CD4-positive, CD25-positive, alpha-beta regulatory T cell (primary cell): ENCODE measurements at regions not wholly inside any gene's neighbourhood (a gene's known extent, or its start where the extent isn't known, plus 50 kb on each side); places are given as distances from the start of the nearest gene placed in this dataset.

Experiments used
- ATAC-seq, 2 donors: fragments of 150-1000 bp; cut with Tn5 transposase; one replicate each; pipeline ENCODE4 v1.10.0; 2021; ENCODE audit warnings: low read depth in 2 of 2, moderate number of reproducible peaks in 2 of 2, moderate library complexity in 1 of 2
- DNase-seq, 3 donors: peaks; one replicate each; pipeline versions ENCODE4 v3.0.0 to v3.0.0-alpha.2; 2012 to 2022; ENCODE audit warnings: mixed read lengths in 1 of 3
- H3K27ac ChIP-seq: one replicate; pipeline ENCODE4 v1.7.0; 2013; ENCODE audit warnings: mild to moderate bottlenecking, low read length; ENCODE audit not compliant: insufficient read depth, poor library complexity, severe bottlenecking
- H3K27me3 ChIP-seq: one replicate; pipeline ENCODE4 v1.7.0; 2013; ENCODE audit warnings: low read length; ENCODE audit not compliant: control insufficient read depth, insufficient read depth
- H3K36me3 ChIP-seq: one replicate; pipeline ENCODE4 v1.7.0; 2013; ENCODE audit warnings: mild to moderate bottlenecking, low read length, moderate library complexity; ENCODE audit not compliant: control insufficient read depth, insufficient read depth
- H3K4me1 ChIP-seq: 2 replicates; pipeline ENCODE4 v1.7.0; 2013; ENCODE audit warnings: mild to moderate bottlenecking, low read length; ENCODE audit not compliant: insufficient read depth, control insufficient read depth, poor library complexity, severe bottlenecking
- H3K4me3 ChIP-seq: one replicate; pipeline ENCODE4 v1.7.0; 2013; ENCODE audit warnings: low read depth, mild to moderate bottlenecking, low read length, moderate library complexity
- H3K9me3 ChIP-seq, 2 experiments: 1 replicate in 1 of 2; 2 replicates in 1 of 2; pipeline ENCODE4 v1.7.0; 2013; ENCODE audit warnings: low read length in 2 of 2, mild to moderate bottlenecking in 1 of 2, moderate library complexity in 1 of 2; ENCODE audit not compliant: control insufficient read depth in 2 of 2
- H3K27ac Mint-ChIP-seq, 3 donors: one replicate each; pipeline ENCODE4 v1.8.0; 2020 to 2022; ENCODE audit warnings: mild to moderate bottlenecking in 3 of 3, mixed read lengths in 3 of 3, moderate library complexity in 2 of 3
- H3K27me3 Mint-ChIP-seq: one replicate; pipeline ENCODE4 v1.8.0; 2022; ENCODE audit warnings: mild to moderate bottlenecking, mixed read lengths
- H3K36me3 Mint-ChIP-seq: one replicate; pipeline ENCODE4 v1.8.0; 2020; ENCODE audit warnings: mixed read lengths
- H3K4me1 Mint-ChIP-seq, 4 donors: one replicate each; pipeline ENCODE4 v1.8.0; 2020 to 2022; ENCODE audit warnings: mixed read lengths in 4 of 4, mild to moderate bottlenecking in 1 of 4
- H3K4me3 Mint-ChIP-seq, 4 donors: one replicate each; pipeline ENCODE4 v1.8.0; 2020 to 2022; ENCODE audit warnings: mild to moderate bottlenecking in 4 of 4, mixed read lengths in 4 of 4, moderate library complexity in 3 of 4
- H3K9me3 Mint-ChIP-seq, 7 donors: one replicate each; pipeline ENCODE4 v1.8.0; 2020 to 2022; ENCODE audit warnings: mixed read lengths in 7 of 7, mild to moderate bottlenecking in 3 of 7, moderate library complexity in 2 of 7

DNA sequence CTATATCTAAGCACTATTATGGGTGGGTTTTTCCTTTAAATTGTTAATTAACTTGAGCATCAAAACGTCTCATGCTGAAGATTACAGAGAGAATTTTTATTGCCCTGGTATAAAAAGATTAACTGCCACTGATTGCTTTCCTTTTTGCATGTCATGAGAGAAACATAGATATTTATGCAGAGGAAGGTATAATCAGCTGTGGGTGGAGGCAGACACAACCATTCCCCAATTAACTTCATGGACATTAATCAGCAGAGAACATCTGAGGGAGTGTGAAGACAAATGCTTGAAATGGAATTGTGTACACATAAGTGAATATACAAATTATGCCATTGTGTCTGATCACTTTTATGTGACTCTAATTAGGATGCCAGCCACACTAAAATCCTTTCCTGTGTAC is 115.2 kb upstream of the CPHXL start:
- H3K36me3 Mint-ChIP-seq, result no peaks in the 10 kb centered on the region
- peaks cover 0 to 1% (median 0%) of the 10 kb centered on the region in 7 donors for H3K9me3 Mint-ChIP-seq

GRCh38 chr16:75847172-75847571 is 120.9 kb upstream of the CPHXL start:
- H3K36me3 Mint-ChIP-seq, result no peaks in the 10 kb centered on the region
- Histone ChIP-seq H3K27ac (no peak overlapping the region), H3K4me1 (no peaks in the 10 kb centered on the region), H3K36me3 (no peaks in the 10 kb centered on the region), H3K4me3 (no peak overlapping the region), H3K9me3 (no peaks in the 10 kb centered on the region), H3K27me3 (no peaks in the 10 kb centered on the region)
- ATAC-seq (no peak), DNase-seq (no peak)
- H3K4me3 Mint-ChIP-seq, result no peak overlapping the region
- H3K27me3 Mint-ChIP-seq, result peaks cover 15% of the 10 kb centered on the region
- no peaks in the 10 kb centered on the region for H3K4me1 Mint-ChIP-seq
- H3K27ac Mint-ChIP-seq, result no peak overlapping the region
- H3K9me3 Mint-ChIP-seq, result peaks cover 0 to 4% (median 0%) of the 10 kb centered on the region in 7 donors

More for the DNA sequence above, 115.2 kb upstream of the CPHXL start:
- DNase-seq, result no peak
- no peak overlapping the region for H3K4me3 Mint-ChIP-seq
- no peaks in the 10 kb centered on the region for H3K4me1 ChIP-seq
- peaks cover 4% of the 10 kb centered on the region for H3K27me3 ChIP-seq
- no peaks in the 10 kb centered on the region for H3K4me1 Mint-ChIP-seq
- no peak overlapping the region for H3K27ac ChIP-seq
- H3K36me3 ChIP-seq, result no peaks in the 10 kb centered on the region
- no peak for ATAC-seq
- no peak overlapping the region for H3K4me3 ChIP-seq
- H3K27ac Mint-ChIP-seq, result no peak overlapping the region
- H3K27me3 Mint-ChIP-seq, result peaks cover 13% of the 10 kb centered on the region
- H3K9me3 ChIP-seq, result no peaks in the 10 kb centered on the region

- H3K27ac ChIP-seq, result no peak overlapping the region
- H3K4me3 ChIP-seq, result no peak overlapping the region
- Mint-ChIP-seq H3K4me1 (no peaks in the 10 kb centered on the region), H3K36me3 (no peaks in the 10 kb centered on the region), H3K9me3 (peaks cover 0 to 4% (median 0%) of the 10 kb centered on the region in 7 donors), H3K4me3 (no peak overlapping the region), H3K27me3 (peaks cover 4% of the 10 kb centered on the region), H3K27ac (no peak overlapping the region)
- no peaks in the 10 kb centered on the region for H3K9me3 ChIP-seq
- H3K4me1 ChIP-seq, result no peaks in the 10 kb centered on the region
- no peaks in the 10 kb centered on the region for H3K27me3 ChIP-seq
- ATAC-seq, result no peak
- no peaks in the 10 kb centered on the region for H3K36me3 ChIP-seq
- DNase-seq, result no peak
These were observed 127.9 kb upstream of the CPHXL start for GRCh38 chr16:75854152-75854551.

DNA sequence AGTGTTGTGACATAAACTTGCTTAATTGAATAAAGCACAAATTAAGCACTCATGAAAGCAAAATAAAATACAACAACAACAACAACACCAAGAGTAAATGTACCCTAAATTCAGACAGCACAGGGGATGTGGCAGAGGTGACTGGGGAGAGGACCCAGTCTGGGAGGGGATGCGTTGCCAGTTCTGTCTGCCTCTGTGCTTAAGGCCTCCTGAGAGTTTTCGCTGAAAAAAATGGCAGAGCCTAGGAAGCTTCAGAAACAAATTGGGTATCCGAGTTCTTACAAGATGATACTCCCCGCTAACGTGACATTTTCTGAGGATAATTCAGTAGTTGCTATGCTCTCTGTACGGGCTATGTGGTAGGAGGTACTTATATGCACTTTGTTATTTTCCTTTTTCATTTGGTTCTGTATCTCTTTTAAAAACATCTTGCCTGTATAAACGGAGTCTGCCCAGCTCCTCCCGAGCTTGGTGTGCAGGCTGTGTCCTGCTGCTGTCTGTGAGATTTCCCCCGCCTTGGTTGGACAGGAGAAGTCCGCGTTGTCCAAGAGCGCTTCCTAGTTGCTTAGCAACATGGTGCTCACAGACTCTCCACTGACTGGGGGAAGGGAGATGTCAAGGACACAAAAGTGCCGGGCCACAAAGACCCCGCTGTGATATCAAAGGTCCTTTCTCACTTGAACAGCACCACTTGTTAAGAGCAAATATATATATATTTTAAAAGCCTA is 134.2 kb upstream of the CPHXL start:
- Histone ChIP-seq H3K9me3 (no peaks in the 10 kb centered on the region), H3K36me3 (no peaks in the 10 kb centered on the region), H3K27me3 (no peaks in the 10 kb centered on the region), H3K4me1 (no peaks in the 10 kb centered on the region), H3K4me3 (no peak overlapping the region), H3K27ac (no peak overlapping the region)
- Mint-ChIP-seq H3K4me1 (no peaks in the 10 kb centered on the region), H3K27me3 (no peaks in the 10 kb centered on the region), H3K9me3 (peaks cover 0 to 1% (median 0%) of the 10 kb centered on the region in 7 donors), H3K27ac (no peak overlapping the region), H3K36me3 (no peaks in the 10 kb centered on the region), H3K4me3 (no peak overlapping the region)
- ATAC-seq (no peak), DNase-seq (no peak)

DNA sequence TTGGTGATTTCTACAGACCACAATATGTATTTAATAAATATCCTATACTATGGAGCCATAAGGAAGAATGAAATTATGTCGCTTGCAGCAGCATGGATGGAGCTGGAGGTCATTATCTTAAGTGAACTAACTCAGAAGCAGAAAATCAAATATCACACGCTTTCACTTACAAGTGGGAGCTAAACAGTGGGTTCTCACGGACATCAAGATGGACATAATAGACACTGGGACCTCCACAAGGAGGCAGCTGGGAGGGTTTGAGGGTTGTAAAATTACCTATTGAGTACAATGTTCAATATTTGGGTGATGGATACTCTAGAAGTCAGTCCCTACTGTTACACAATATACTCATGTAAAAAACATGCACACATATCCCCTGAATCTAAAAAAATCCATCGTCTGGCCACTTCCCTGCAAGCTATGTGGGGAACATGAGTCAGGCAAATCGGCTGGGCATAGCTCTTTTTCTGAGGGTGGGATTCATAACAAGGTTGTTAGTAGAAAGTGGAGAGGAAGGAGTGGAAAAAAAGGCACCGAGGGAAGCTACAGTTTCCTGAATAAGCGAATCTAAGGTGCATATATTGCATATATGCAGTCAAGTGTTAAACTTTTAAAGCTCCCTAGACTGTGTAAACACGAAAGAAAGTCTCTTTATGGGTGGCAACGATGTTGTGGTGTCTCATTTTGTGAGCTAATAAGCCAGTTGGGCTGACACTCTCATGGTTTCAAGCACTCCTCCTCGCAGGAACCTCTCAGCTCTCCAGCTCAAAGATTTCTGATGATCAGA is 135.2 kb upstream of the CPHXL start:
- Mint-ChIP-seq H3K4me1 (no peaks in the 10 kb centered on the region), H3K9me3 (peaks cover 0 to 1% (median 0%) of the 10 kb centered on the region in 7 donors), H3K27ac (no peak overlapping the region), H3K4me3 (no peak overlapping the region), H3K27me3 (no peaks in the 10 kb centered on the region), H3K36me3 (no peaks in the 10 kb centered on the region)
- DNase-seq, result no peak
- Histone ChIP-seq H3K27ac (no peak overlapping the region), H3K36me3 (no peaks in the 10 kb centered on the region), H3K4me3 (no peak overlapping the region), H3K27me3 (no peaks in the 10 kb centered on the region), H3K9me3 (no peaks in the 10 kb centered on the region), H3K4me1 (no peaks in the 10 kb centered on the region)
- ATAC-seq, result no peak

GRCh38 chr16:75862098-75862386 is 135.8 kb upstream of the CPHXL start:
- Histone ChIP-seq H3K4me3 (no peak overlapping the region), H3K4me1 (no peaks in the 10 kb centered on the region), H3K27ac (no peak overlapping the region), H3K9me3 (no peaks in the 10 kb centered on the region), H3K27me3 (no peaks in the 10 kb centered on the region), H3K36me3 (no peaks in the 10 kb centered on the region)
- Mint-ChIP-seq H3K9me3 (peaks cover 0 to 1% (median 0%) of the 10 kb centered on the region in 7 donors), H3K36me3 (no peaks in the 10 kb centered on the region), H3K4me3 (no peak overlapping the region), H3K27me3 (no peaks in the 10 kb centered on the region), H3K27ac (no peak overlapping the region), H3K4me1 (no peaks in the 10 kb centered on the region)
- no peak for ATAC-seq
- DNase-seq, result no peak

- Mint-ChIP-seq H3K36me3 (no peaks in the 10 kb centered on the region), H3K27me3 (no peaks in the 10 kb centered on the region), H3K27ac (no peak overlapping the region)
These were observed 138.0 kb upstream of the CPHXL start for GRCh38 chr16:75864243-75864642.

GRCh38 chr16:75865736-75866135 is 139.4 kb upstream of the CPHXL start:
- H3K27me3 Mint-ChIP-seq, result no peaks in the 10 kb centered on the region
- no peak for ATAC-seq
- Histone ChIP-seq H3K9me3 (no peaks in the 10 kb centered on the region), H3K4me3 (no peak overlapping the region), H3K36me3 (no peaks in the 10 kb centered on the region), H3K4me1 (no peaks in the 10 kb centered on the region), H3K27me3 (no peaks in the 10 kb centered on the region), H3K27ac (no peak overlapping the region)
- no peaks in the 10 kb centered on the region for H3K4me1 Mint-ChIP-seq
- no peak overlapping the region for H3K27ac Mint-ChIP-seq
- H3K9me3 Mint-ChIP-seq, result peaks cover 0 to 6% (median 0%) of the 10 kb centered on the region in 7 donors
- no peak overlapping the region for H3K4me3 Mint-ChIP-seq
- no peak for DNase-seq
- no peaks in the 10 kb centered on the region for H3K36me3 Mint-ChIP-seq

More at GRCh38 chr16:75864243-75864642, 138.0 kb upstream of the CPHXL start:
- H3K9me3 ChIP-seq, result no peaks in the 10 kb centered on the region
- Mint-ChIP-seq H3K9me3 (peaks cover 0 to 1% (median 0%) of the 10 kb centered on the region in 7 donors), H3K4me3 (no peak overlapping the region), H3K4me1 (no peaks in the 10 kb centered on the region)
- DNase-seq, result no peak
- no peaks in the 10 kb centered on the region for H3K27me3 ChIP-seq
- H3K4me3 ChIP-seq, result no peak overlapping the region
- ATAC-seq, result no peak
- no peaks in the 10 kb centered on the region for H3K4me1 ChIP-seq
- H3K36me3 ChIP-seq, result no peaks in the 10 kb centered on the region
- no peak overlapping the region for H3K27ac ChIP-seq
